Smooth muscle cell (in vitro differentiated cells): ENCODE measurements at regions not wholly inside any gene's neighbourhood (a gene's known extent, or its start where the extent isn't known, plus 50 kb on each side); places are given as distances from the start of the nearest gene placed in this dataset.

Experiments used
- DNase-seq: peaks from one replicate; lab custom pipeline; 2025; ENCODE audit not compliant: unreplicated experiment; lab: John Stamatoyannopoulos, UW
- H2AFZ ChIP-seq: fragments of 200-600 bp; sonication (generic); 2 replicates; pipeline ENCODE4 v1.6.0; 2016; ENCODE audit warnings: antibody characterized with exemption, low read depth, mild to moderate bottlenecking
- H3F3A ChIP-seq: fragments of 200-600 bp; sonication (generic); 2 replicates; pipeline ENCODE4 v1.6.0; 2017; ENCODE audit warnings: antibody characterized with exemption, low read depth
- H3K27ac ChIP-seq: fragments of 200-600 bp; sonication (generic); 2 replicates; pipeline ENCODE4 v1.5.1; 2016; ENCODE audit warnings: low read depth, mild to moderate bottlenecking
- H3K27me3 ChIP-seq: fragments of 200-600 bp; sonication (generic); 2 replicates; pipeline ENCODE4 v1.6.1; 2016; ENCODE audit warnings: low read depth, mild to moderate bottlenecking
- H3K36me3 ChIP-seq: fragments of 200-600 bp; sonication (generic); 2 replicates; pipeline ENCODE4 v1.5.1; 2016; ENCODE audit warnings: low read depth
- H3K4me1 ChIP-seq: fragments of 200-600 bp; sonication (generic); 2 replicates; pipeline ENCODE4 v1.5.1; 2016; ENCODE audit warnings: low read depth
- H3K4me2 ChIP-seq: fragments of 200-600 bp; sonication (generic); 2 replicates; pipeline ENCODE4 v1.6.0; 2016; ENCODE audit warnings: mild to moderate bottlenecking
- H3K4me3 ChIP-seq: fragments of 200-600 bp; sonication (generic); 2 replicates; pipeline ENCODE4 v1.5.1; 2016; ENCODE audit warnings: mild to moderate bottlenecking
- H3K79me2 ChIP-seq: fragments of 200-600 bp; sonication (generic); 2 replicates; pipeline ENCODE4 v1.6.0; 2016; ENCODE audit warnings: low read depth, mild to moderate bottlenecking
- H3K9ac ChIP-seq: fragments of 200-600 bp; sonication (generic); 2 replicates; pipeline ENCODE4 v1.6.0; 2016; ENCODE audit warnings: low read depth
- H3K9me3 ChIP-seq: fragments of 200-600 bp; sonication (generic); replicated peaks from 2 replicates; pipeline ENCODE4 v1.5.1; 2016; ENCODE audit warnings: low read depth
- H4K20me1 ChIP-seq: fragments of 200-600 bp; sonication (generic); 2 replicates; pipeline ENCODE4 v1.6.0; 2016; ENCODE audit warnings: low read depth
- CTCF ChIP-seq: fragments of 200-600 bp; sonication (generic); IDR thresholded peaks from 2 replicates; pipeline ENCODE4 v1.5.1; 2017; ENCODE audit warnings: borderline replicate concordance, mild to moderate bottlenecking, antibody characterized with exemption; ENCODE audit not compliant: insufficient read depth, poor library complexity, severe bottlenecking
- WGBS: methylation state at CpG from one replicate; pipeline ENCODE4 v1.1.7; 2016; ENCODE audit warnings: low lambda C conversion rate; 5-methylcytosine and 5-hydroxymethylcytosine counted together

GRCh38 chr16:51389881-51390280 is 238.8 kb upstream of the SALL1 start:
- no peak for TF ChIP-seq CTCF
- DNase-seq, result no peak
- H3K27ac ChIP-seq, result no peak overlapping the region
- 71% methylated on average over 1 of the region's 1 CpG for whole genome bisulfite sequencing
- no peaks in the 10 kb centered on the region for H3K27me3 ChIP-seq
- H3K9me3 ChIP-seq, result no peaks in the 10 kb centered on the region
- peaks cover 32% of the 10 kb centered on the region for H3K4me1 ChIP-seq
- H3K36me3 ChIP-seq, result no peaks in the 10 kb centered on the region
- no peak overlapping the region for H2AFZ ChIP-seq
- H3F3A ChIP-seq, result no peaks in the 10 kb centered on the region
- H3K4me2 ChIP-seq, result no peak overlapping the region
- H3K9ac ChIP-seq, result no peak overlapping the region
- no peaks in the 10 kb centered on the region for H4K20me1 ChIP-seq
- H3K79me2 ChIP-seq, result no peaks in the 10 kb centered on the region
- H3K4me3 ChIP-seq, result no peak overlapping the region

GRCh38 chr16:51388516-51388951 is 237.5 kb upstream of the SALL1 start:
- Histone ChIP-seq H3F3A (no peaks in the 10 kb centered on the region), H3K27me3 (no peaks in the 10 kb centered on the region), H3K4me2 (no peak overlapping the region), H2AFZ (no peak overlapping the region), H3K79me2 (no peaks in the 10 kb centered on the region), H3K9me3 (no peaks in the 10 kb centered on the region), H3K36me3 (no peaks in the 10 kb centered on the region), H4K20me1 (no peaks in the 10 kb centered on the region), H3K9ac (no peak overlapping the region), H3K27ac (no peak overlapping the region), H3K4me1 (peaks cover 32% of the 10 kb centered on the region), H3K4me3 (no peak overlapping the region)
- DNase-seq, result no peak
- no peak for TF ChIP-seq CTCF
- 78% methylated on average over 6 of the region's 6 CpGs for WGBS

GRCh38 chr16:51383909-51384308 is 232.8 kb upstream of the SALL1 start:
- Histone ChIP-seq H3K9ac (no peak overlapping the region), H3K4me2 (no peak overlapping the region), H3K9me3 (no peaks in the 10 kb centered on the region), H3K4me1 (no peaks in the 10 kb centered on the region), H3K4me3 (no peak overlapping the region), H4K20me1 (no peaks in the 10 kb centered on the region), H3F3A (no peaks in the 10 kb centered on the region), H3K36me3 (no peaks in the 10 kb centered on the region), H2AFZ (no peak overlapping the region), H3K79me2 (no peaks in the 10 kb centered on the region), H3K27ac (no peak overlapping the region), H3K27me3 (no peaks in the 10 kb centered on the region)
- DNase-seq, result no peak
- 70% methylated on average over 3 of the region's 3 CpGs for WGBS
- TF ChIP-seq CTCF, result no peak

- H3K36me3 ChIP-seq, result no peaks in the 10 kb centered on the region
- TF ChIP-seq CTCF, result no peak
- H3K4me2 ChIP-seq, result no peak overlapping the region
- no peaks in the 10 kb centered on the region for H3K27me3 ChIP-seq
- no peak overlapping the region for H2AFZ ChIP-seq
- no peaks in the 10 kb centered on the region for H3K79me2 ChIP-seq
- H3K4me3 ChIP-seq, result no peak overlapping the region
- H4K20me1 ChIP-seq, result no peaks in the 10 kb centered on the region
- H3K27ac ChIP-seq, result no peak overlapping the region
- no peaks in the 10 kb centered on the region for H3K9me3 ChIP-seq
- H3K4me1 ChIP-seq, result peaks cover under 1% of the 10 kb centered on the region
- no peak for DNase-seq
- 71% methylated on average over 1 of the region's 1 CpG for WGBS
- H3F3A ChIP-seq, result no peaks in the 10 kb centered on the region
- no peak overlapping the region for H3K9ac ChIP-seq
Observed at GRCh38 chr16:51382940-51383339, 231.9 kb upstream of the SALL1 start.
